Breast epithelium (tissue), 4 donors: ENCODE measurements at regions not wholly inside any gene's neighbourhood (a gene's known extent, or its start where the extent isn't known, plus 50 kb on each side); places are given as distances from the start of the nearest gene placed in this dataset.

Source experiments
- DNase-seq, 2 donors: peaks; one replicate each; pipeline ENCODE4 v3.0.0-alpha.2; 2019; ENCODE audit warnings: low spot score in 2 of 2
- H3K27ac ChIP-seq, 2 donors: fragments of 200-600 bp; sonication (generic) in 1 of 2; one replicate each; pipeline ENCODE4 v1.5.1; 2016 to 2019; ENCODE audit warnings: mild to moderate bottlenecking in 1 of 2
- H3K27me3 ChIP-seq, 2 donors: fragments of 200-600 bp; sonication (generic) in 1 of 2; one replicate each; pipeline versions ENCODE4 v1.5.1 to v1.6.0; 2017 to 2019; ENCODE audit warnings: control low read depth in 1 of 2, mild to moderate bottlenecking in 1 of 2
- H3K36me3 ChIP-seq: fragments of 200-600 bp; one replicate; pipeline ENCODE4 v1.5.1; 2019
- H3K4me1 ChIP-seq, 2 donors: fragments of 200-600 bp; sonication (generic); one replicate each; pipeline ENCODE4 v1.5.1; 2016 to 2019; ENCODE audit warnings: control low read depth in 1 of 2
- H3K4me3 ChIP-seq, 3 donors: fragments of 200-600 bp; sonication (generic); 1 replicate in 2 of 3; 2 replicates in 1 of 3; pipeline ENCODE4 v1.5.1; 2016 to 2019; ENCODE audit warnings: mild to moderate bottlenecking in 3 of 3, moderate library complexity in 2 of 3
- H3K9me3 ChIP-seq, 2 donors: fragments of 200-600 bp; sonication (generic) in 1 of 2; one replicate each; pipeline ENCODE4 v1.5.1; 2016 to 2019; ENCODE audit warnings: control low read depth in 1 of 2
- POLR2A ChIP-seq: fragments of 450-650 bp; IDR thresholded peaks from one replicate; pipeline ENCODE4 v1.6.1; 2016; ENCODE audit warnings: antibody characterized with exemption, mild to moderate bottlenecking, moderate library complexity
- POLR2AphosphoS5 ChIP-seq, 3 donors: sonication (generic); formaldehyde crosslinking; IDR thresholded peaks; one replicate each; pipeline ENCODE4 v1.6.1; 2017; ENCODE audit warnings: antibody characterized with exemption in 3 of 3
- intact Hi-C: fragments of 100-400 bp; cut with DNase I; formaldehyde crosslinking; loops from one replicate; pipeline ENCODE4 v1.15.1; 2023; ENCODE audit warnings: low total_unique reads
- TF ChIP-seq, protein P1 (sequence below), 3 donors: fragments of 450-650 bp; IDR thresholded peaks; one replicate each; pipeline ENCODE4 v1.5.1; 2016 to 2017; ENCODE audit warnings: antibody characterized with exemption in 3 of 3, mild to moderate bottlenecking in 3 of 3, moderate library complexity in 3 of 3

DNA sequence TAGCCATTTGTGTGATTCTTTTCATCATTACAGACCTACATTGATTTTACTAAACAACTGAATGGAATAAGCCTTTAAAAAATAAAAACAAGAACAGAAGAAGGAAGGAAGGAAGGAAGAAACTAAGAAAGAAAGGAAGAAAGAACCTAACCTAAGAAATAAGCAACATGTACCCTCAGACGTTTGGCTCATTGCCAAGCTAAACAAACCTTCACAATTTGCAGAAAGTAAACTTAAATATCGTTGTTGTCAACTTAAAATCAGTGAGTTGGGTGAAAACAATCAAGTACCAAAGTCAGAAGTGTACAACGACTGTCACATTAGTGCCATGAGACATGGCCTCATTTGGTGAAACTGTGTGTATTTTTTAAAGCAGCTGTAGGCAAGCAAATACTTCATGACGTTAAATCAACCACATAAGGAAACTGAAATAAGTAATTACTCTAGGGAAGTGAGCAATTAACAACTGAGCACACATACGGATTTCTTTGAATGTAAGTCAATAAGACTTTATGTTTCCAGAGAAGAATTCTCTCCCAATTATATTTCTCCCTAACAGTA lies 313.1 kb upstream of the TMPRSS15 start:
- Histone ChIP-seq H3K4me3 (no peak overlapping the region), H3K4me1 (no peaks in the 10 kb centered on the region), H3K27ac (no peak overlapping the region), H3K9me3 (no peaks in the 10 kb centered on the region), H3K36me3 (no peaks in the 10 kb centered on the region), H3K27me3 (no peaks in the 10 kb centered on the region)
- no peak for DNase-seq
- intact Hi-C loops = no loop called here
- TF ChIP-seq POLR2A (no peak), POLR2AphosphoS5 (IDR thresholded peaks at IDR 0.05) (no peak)
- TF ChIP-seq, protein P1, sequence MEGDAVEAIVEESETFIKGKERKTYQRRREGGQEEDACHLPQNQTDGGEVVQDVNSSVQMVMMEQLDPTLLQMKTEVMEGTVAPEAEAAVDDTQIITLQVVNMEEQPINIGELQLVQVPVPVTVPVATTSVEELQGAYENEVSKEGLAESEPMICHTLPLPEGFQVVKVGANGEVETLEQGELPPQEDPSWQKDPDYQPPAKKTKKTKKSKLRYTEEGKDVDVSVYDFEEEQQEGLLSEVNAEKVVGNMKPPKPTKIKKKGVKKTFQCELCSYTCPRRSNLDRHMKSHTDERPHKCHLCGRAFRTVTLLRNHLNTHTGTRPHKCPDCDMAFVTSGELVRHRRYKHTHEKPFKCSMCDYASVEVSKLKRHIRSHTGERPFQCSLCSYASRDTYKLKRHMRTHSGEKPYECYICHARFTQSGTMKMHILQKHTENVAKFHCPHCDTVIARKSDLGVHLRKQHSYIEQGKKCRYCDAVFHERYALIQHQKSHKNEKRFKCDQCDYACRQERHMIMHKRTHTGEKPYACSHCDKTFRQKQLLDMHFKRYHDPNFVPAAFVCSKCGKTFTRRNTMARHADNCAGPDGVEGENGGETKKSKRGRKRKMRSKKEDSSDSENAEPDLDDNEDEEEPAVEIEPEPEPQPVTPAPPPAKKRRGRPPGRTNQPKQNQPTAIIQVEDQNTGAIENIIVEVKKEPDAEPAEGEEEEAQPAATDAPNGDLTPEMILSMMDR (IDR thresholded peaks at IDR 0.05) = no peak

DNA sequence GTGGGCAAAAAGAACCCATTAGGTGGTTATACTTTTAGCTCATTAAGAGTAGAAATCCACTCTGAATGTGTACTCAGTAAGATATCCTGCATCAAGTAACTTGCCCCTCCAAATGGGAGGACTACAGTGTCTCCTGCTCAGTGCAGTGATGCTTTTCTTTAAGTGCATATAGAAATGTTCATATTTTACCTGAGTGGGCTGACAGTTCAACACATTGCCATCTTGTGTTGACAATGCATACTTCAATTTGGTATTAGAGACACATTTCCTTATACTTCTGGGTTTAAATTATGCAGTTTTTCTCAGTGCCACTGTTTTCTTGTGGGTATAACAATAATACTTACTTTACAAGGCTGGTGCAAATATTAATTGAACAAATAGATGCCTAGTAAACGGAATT lies 318.6 kb upstream of the TMPRSS15 start:
- intact Hi-C loops = no loop called here
- TF ChIP-seq POLR2AphosphoS5 (IDR thresholded peaks at IDR 0.05) (no peak), POLR2A (no peak)
- TF ChIP-seq, protein P1 (IDR thresholded peaks at IDR 0.05) = no peak
- no peak overlapping the region for H3K4me3 ChIP-seq
- H3K36me3 ChIP-seq = no peaks in the 10 kb centered on the region
- no peaks in the 10 kb centered on the region for H3K9me3 ChIP-seq
- DNase-seq = no peak
- H3K27ac ChIP-seq = no peak overlapping the region
- H3K4me1 ChIP-seq = no peaks in the 10 kb centered on the region
- H3K27me3 ChIP-seq = no peaks in the 10 kb centered on the region

DNA sequence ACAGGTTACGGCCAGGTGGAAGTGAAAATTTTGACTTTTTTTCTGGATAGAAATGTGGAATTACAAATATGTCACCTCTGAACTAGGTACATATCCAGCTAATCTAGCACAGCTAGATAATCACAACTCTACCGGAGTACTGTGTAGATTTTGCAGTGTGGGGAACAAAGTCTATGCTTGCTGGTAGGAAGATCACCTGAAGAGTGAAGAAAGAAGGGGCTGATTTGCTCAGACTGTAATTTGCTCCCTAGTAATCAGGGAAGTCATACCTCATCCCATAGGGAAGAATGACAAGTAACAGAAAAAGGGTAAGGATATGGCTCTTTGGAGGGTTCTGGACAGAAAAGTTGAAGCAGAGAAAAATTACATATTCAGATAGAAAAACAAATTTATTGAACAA lies 319.6 kb upstream of the TMPRSS15 start:
- Histone ChIP-seq H3K36me3 (no peaks in the 10 kb centered on the region), H3K27ac (no peak overlapping the region), H3K9me3 (no peaks in the 10 kb centered on the region), H3K27me3 (no peaks in the 10 kb centered on the region), H3K4me1 (no peaks in the 10 kb centered on the region), H3K4me3 (no peak overlapping the region)
- TF ChIP-seq POLR2A = no peak
- TF ChIP-seq POLR2AphosphoS5 (IDR thresholded peaks at IDR 0.05) = no peak
- TF ChIP-seq, protein P1 (IDR thresholded peaks at IDR 0.05) = no peak
- DNase-seq = no peak
- intact Hi-C loops = no loop called here

DNA sequence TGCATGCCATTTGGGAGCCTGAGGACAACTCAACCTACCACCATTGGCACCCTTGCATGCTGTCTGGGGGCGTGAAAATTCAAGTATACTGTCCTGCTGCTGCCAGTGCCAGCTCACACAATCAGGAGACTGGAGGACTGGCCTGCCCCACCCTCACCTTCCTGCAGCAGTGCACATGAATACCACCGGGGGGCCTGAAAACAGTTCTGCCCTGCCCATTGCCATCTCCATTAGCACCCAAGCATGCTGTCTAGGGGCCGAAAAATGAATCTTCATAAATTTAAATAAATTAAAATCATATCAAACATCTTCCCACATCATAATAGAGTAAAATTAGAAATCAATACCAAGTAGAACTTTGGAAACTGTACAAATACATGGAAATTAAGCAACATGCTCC lies 322.1 kb upstream of the TMPRSS15 start:
- Histone ChIP-seq H3K36me3 (no peaks in the 10 kb centered on the region), H3K4me1 (no peaks in the 10 kb centered on the region), H3K27me3 (no peaks in the 10 kb centered on the region), H3K4me3 (no peak overlapping the region), H3K27ac (no peak overlapping the region), H3K9me3 (no peaks in the 10 kb centered on the region)
- TF ChIP-seq POLR2A = no peak
- TF ChIP-seq POLR2AphosphoS5 (IDR thresholded peaks at IDR 0.05) = no peak
- TF ChIP-seq, protein P1 (IDR thresholded peaks at IDR 0.05) = no peak
- intact Hi-C loops = no loop called here
- DNase-seq = no peak

DNA sequence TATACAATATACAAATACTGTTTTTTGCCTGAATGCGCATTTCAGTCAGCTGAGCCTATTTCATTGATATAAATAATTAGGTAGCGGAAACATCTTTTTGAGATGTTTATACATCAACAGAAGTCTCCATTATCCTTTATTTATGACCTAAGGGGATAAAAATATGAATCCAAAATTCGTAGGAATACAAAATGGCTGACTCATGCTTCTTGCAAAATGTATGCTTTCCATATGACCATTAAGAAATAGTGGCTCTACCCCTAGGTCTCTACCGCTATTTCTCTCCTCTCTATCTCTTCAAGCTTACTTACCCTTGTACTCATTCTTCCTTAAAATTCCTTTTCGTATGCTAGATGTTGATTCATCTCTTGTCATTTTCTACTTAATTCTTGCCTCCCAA lies 338.4 kb upstream of the TMPRSS15 start:
- peaks cover 4% of the 10 kb centered on the region for H3K36me3 ChIP-seq
- no peak overlapping the region for H3K4me3 ChIP-seq
- H3K4me1 ChIP-seq = no peaks in the 10 kb centered on the region
- no peaks in the 10 kb centered on the region for H3K27me3 ChIP-seq
- H3K27ac ChIP-seq = no peak overlapping the region
- intact Hi-C loops = no loop called here
- no peak for DNase-seq
- H3K9me3 ChIP-seq = no peaks in the 10 kb centered on the region
- TF ChIP-seq POLR2A (no peak), POLR2AphosphoS5 (IDR thresholded peaks at IDR 0.05) (no peak)
- TF ChIP-seq, protein P1 (IDR thresholded peaks at IDR 0.05) = no peak
